K562 (cell line): ENCODE measurements at regions not wholly inside any gene's neighbourhood (a gene's known extent, or its start where the extent isn't known, plus 50 kb on each side); places are given as distances from the start of the nearest gene placed in this dataset.

Source experiments
- ATAC-seq: fragments of 200-7000 bp; cut with Tn5 transposase; 3 replicates; pipeline ENCODE4 v1.9.1; 2020; ENCODE audit warnings: moderate library complexity
- BruUV-seq: library from RNA; stranded (reverse); fragments of 400-500 nt; replicated peaks from 2 replicates; lab custom pipeline; 2021; lab: Mats Ljungman, UMichigan
- CTCF ChIA-PET: fragments of 300-600 bp; formaldehyde crosslinking; extraction: SDS; loops from one replicate; lab custom pipeline; 2021; ENCODE audit warnings: low intra/inter-chr PET ratio; lab: Yijun Ruan, JAX
- POLR2A ChIA-PET: fragments of 300-600, 350-650 bp; sonication (Branson Sonifier 250); formaldehyde crosslinking; extraction: SDS; loops from one replicate; lab custom pipeline; 2021; ENCODE audit warnings: antibody characterized with exemption, inconsistent platforms; lab: Yijun Ruan, JAX
- DNase-seq, 4 experiments: peaks; one replicate each; pipeline versions ENCODE4 v3.0.0 to v3.0.0-alpha.2; 2011 to 2018; ENCODE audit warnings: low spot score in 3 of 4, mixed read lengths in 3 of 4; ENCODE audit errors: extremely low read depth in 1 of 4
- FAIRE-seq: peaks from 2 replicates; lab custom pipeline; 2011; peaks lifted over from hg19 to GRCh38; lab: Jason Lieb, UNC
- H2AFZ ChIP-seq: 2 replicates; pipeline ENCODE4 v1.6.0; 2011; ENCODE audit warnings: low read depth, low read length, control low read depth, inconsistent platforms
- H3K27ac ChIP-seq: fragments of 200-600 bp; 3 replicates; pipeline ENCODE4 v1.8.0; 2011; ENCODE audit warnings: low read depth, mild to moderate bottlenecking, control low read depth, inconsistent platforms, low read length, moderate library complexity, mixed read lengths; ENCODE audit errors: extremely low read depth
- H3K27me3 ChIP-seq, 2 experiments: fragments of 300-600 bp in 1 of 2; 2 replicates in 1 of 2; 3 replicates in 1 of 2; pipeline versions ENCODE4 v1.6.0 to v1.8.0; 2011; ENCODE audit warnings: inconsistent platforms in 2 of 2, low read length in 2 of 2, mild to moderate bottlenecking in 1 of 2, mixed read lengths in 1 of 2, moderate library complexity in 1 of 2; ENCODE audit not compliant: control insufficient read depth in 2 of 2, insufficient read depth in 2 of 2
- H3K36me3 ChIP-seq: fragments of 300-600 bp; 3 replicates; pipeline ENCODE4 v1.8.0; 2011; ENCODE audit warnings: mild to moderate bottlenecking, low read length, inconsistent platforms; ENCODE audit not compliant: control insufficient read depth, insufficient read depth
- H3K4me1 ChIP-seq, 2 experiments: fragments of 200-600 bp in 1 of 2; replicated peaks in 1 of 2; 2 replicates in 1 of 2; 3 replicates in 1 of 2; pipeline versions ENCODE4 v1.5.1 to v1.8.0; 2011; ENCODE audit warnings: inconsistent platforms in 2 of 2, low read length in 2 of 2, mild to moderate bottlenecking in 1 of 2, mixed read lengths in 1 of 2, moderate library complexity in 1 of 2; ENCODE audit not compliant: control insufficient read depth in 2 of 2, insufficient read depth in 2 of 2
- H3K4me2 ChIP-seq: 2 replicates; pipeline ENCODE4 v1.6.1; 2011; ENCODE audit warnings: low read length, control low read depth, inconsistent platforms, mixed read lengths; ENCODE audit not compliant: insufficient read depth
- H3K4me3 ChIP-seq: fragments of 200-600 bp; sonication (generic), shearing (Covaris generic); 2 replicates; pipeline ENCODE4 v1.5.1; 2016; ENCODE audit warnings: control low read depth, inconsistent platforms
- H3K79me2 ChIP-seq: fragments of 200-600 bp; 3 replicates; pipeline ENCODE4 v1.8.0; 2011; ENCODE audit warnings: low read length, inconsistent platforms; ENCODE audit not compliant: control insufficient read depth, insufficient read depth
- H3K9ac ChIP-seq, 2 experiments: 2 replicates each; pipeline versions ENCODE4 v1.6.0 to v1.6.1; 2011; ENCODE audit warnings: low read depth in 2 of 2, low read length in 2 of 2, control low read depth in 1 of 2, inconsistent platforms in 1 of 2, mild to moderate bottlenecking in 1 of 2, mixed read lengths in 1 of 2; ENCODE audit not compliant: insufficient read depth in 1 of 2
- H3K9me1 ChIP-seq: one replicate; pipeline ENCODE4 v1.6.0; 2011; ENCODE audit warnings: inconsistent platforms, mild to moderate bottlenecking, low read length, moderate library complexity; ENCODE audit not compliant: control insufficient read depth, insufficient read depth
- H3K9me3 ChIP-seq: replicated peaks from 2 replicates; pipeline ENCODE4 v1.5.1; 2011; ENCODE audit warnings: low read depth, low read length, inconsistent platforms; ENCODE audit not compliant: control insufficient read depth, insufficient read depth
- H4K20me1 ChIP-seq: replicated peaks from 2 replicates; pipeline ENCODE4 v1.6.1; 2011; ENCODE audit warnings: low read length, inconsistent platforms, mixed read lengths; ENCODE audit not compliant: control insufficient read depth, insufficient read depth
- BCOR ChIP-seq: fragments of 450-650 bp; IDR thresholded peaks from 2 replicates; pipeline ENCODE4 v1.6.1; 2016
- DIDO1 ChIP-seq: fragments of 450-650 bp; IDR thresholded peaks from 2 replicates; pipeline ENCODE4 v1.6.1; 2016; ENCODE audit warnings: low read depth, missing biosample characterization, missing genetic modification characterization
- HDAC6 ChIP-seq: IDR thresholded peaks from 2 replicates; pipeline ENCODE4 v1.6.1; 2012; ENCODE audit warnings: low read depth, mild to moderate bottlenecking, control low read depth, inconsistent platforms, low read length, moderate library complexity
- NR2C1 ChIP-seq, 2 experiments: fragments of 450-650 bp; IDR thresholded peaks; 2 replicates each; pipeline ENCODE4 v1.6.1; 2017; ENCODE audit warnings: mild to moderate bottlenecking in 2 of 2, antibody characterized with exemption in 1 of 2, inconsistent platforms in 1 of 2, missing compliant biosample characterization in 1 of 2, missing genetic modification characterization in 1 of 2
- PHB ChIP-seq: fragments of 250-450 bp; sonication (Bioruptor Pico); IDR thresholded peaks from 2 replicates; pipeline ENCODE4 v1.5.0; 2021
- PTTG1 ChIP-seq: fragments of 450-650 bp; IDR thresholded peaks from 2 replicates; pipeline ENCODE4 v1.6.1; 2016; ENCODE audit warnings: low read depth, mild to moderate bottlenecking, missing genetic modification characterization, missing compliant biosample characterization
- RBM34 ChIP-seq: fragments of 200-400 bp; formaldehyde crosslinking; IDR thresholded peaks from 2 replicates; pipeline ENCODE4 v1.6.1; 2018; ENCODE audit warnings: low read length, borderline replicate concordance; ENCODE audit not compliant: insufficient read depth
- RFX1 ChIP-seq: fragments of 450-650 bp; IDR thresholded peaks from 2 replicates; pipeline ENCODE4 v1.6.1; 2016; ENCODE audit warnings: mild to moderate bottlenecking, moderate library complexity
- TAF15 ChIP-seq: fragments of 200-400 bp; formaldehyde crosslinking; IDR thresholded peaks from 2 replicates; pipeline ENCODE4 v1.6.1; 2017; ENCODE audit warnings: mild to moderate bottlenecking, low read depth, low read length, moderate library complexity
- TRIM28 ChIP-seq: fragments of 450-650 bp; IDR thresholded peaks from 2 replicates; pipeline ENCODE4 v1.6.1; 2017
- ZFP36 ChIP-seq: fragments of 150-350 bp; IDR thresholded peaks from 2 replicates; pipeline ENCODE4 v1.6.1; 2018; ENCODE audit warnings: low read length, low read depth; ENCODE audit not compliant: partially characterized antibody
- ZNF124 ChIP-seq: sonication (generic); formaldehyde crosslinking; IDR thresholded peaks from 2 replicates; pipeline ENCODE4 v1.8.1; 2022; ENCODE audit warnings: missing genetic modification reagents
- ZNF707 ChIP-seq: fragments of 250-450 bp; sonication (Bioruptor Pico); conservative IDR thresholded peaks from 2 replicates; pipeline ENCODE4 v1.8.0; 2022; ENCODE audit warnings: inconsistent platforms, mild to moderate bottlenecking, moderate library complexity
- ZNF75A ChIP-seq: fragments of 450-650 bp; formaldehyde crosslinking; IDR thresholded peaks from 2 replicates; pipeline ENCODE4 v1.4.0; 2020; ENCODE audit warnings: mild to moderate bottlenecking
- ZZZ3 ChIP-seq: fragments of 450-650 bp; IDR thresholded peaks from 2 replicates; pipeline ENCODE4 v1.6.1; 2016; ENCODE audit warnings: antibody characterized with exemption, mild to moderate bottlenecking, moderate library complexity
- WGBS: fragments of 100-300 bp; shearing (Covaris generic); methylation state at CpG from one replicate; pipeline ENCODE4 v1.1.6; 2016; ENCODE audit warnings: low coverage, mixed read lengths; ENCODE audit not compliant: insufficient coverage; ENCODE audit errors: missing lambda C conversion rate; 5-methylcytosine and 5-hydroxymethylcytosine counted together
- in situ Hi-C: fragments of 300-500 bp; cut with MboI; formaldehyde crosslinking; loops from 4 replicates; pipeline ENCODE4 v1.15.0; 2018; ENCODE audit warnings: inconsistent platforms, mixed read lengths
- intact Hi-C: fragments of 100-400 bp; cut with micrococcal nuclease; formaldehyde crosslinking; loops from 2 replicates; pipeline ENCODE4 v1.14.2; 2022
- TF ChIP-seq, protein P1 (sequence below): fragments of 250-450 bp; sonication (Bioruptor Pico); IDR thresholded peaks from 2 replicates; pipeline ENCODE4 v1.5.1; 2021; ENCODE audit warnings: mild to moderate bottlenecking
- TF ChIP-seq, protein P2 (sequence below): fragments of 250-450 bp; sonication (Bioruptor Pico); IDR thresholded peaks from 2 replicates; pipeline ENCODE4 v1.5.0; 2021; ENCODE audit warnings: mild to moderate bottlenecking, moderate library complexity
- TF ChIP-seq, protein P3 (sequence below): fragments of 450-650 bp; conservative IDR thresholded peaks from 2 replicates; pipeline ENCODE4 v1.6.1; 2016; ENCODE audit warnings: missing genetic modification characterization, low read depth, mild to moderate bottlenecking, control low read depth, missing compliant biosample characterization

DNA sequence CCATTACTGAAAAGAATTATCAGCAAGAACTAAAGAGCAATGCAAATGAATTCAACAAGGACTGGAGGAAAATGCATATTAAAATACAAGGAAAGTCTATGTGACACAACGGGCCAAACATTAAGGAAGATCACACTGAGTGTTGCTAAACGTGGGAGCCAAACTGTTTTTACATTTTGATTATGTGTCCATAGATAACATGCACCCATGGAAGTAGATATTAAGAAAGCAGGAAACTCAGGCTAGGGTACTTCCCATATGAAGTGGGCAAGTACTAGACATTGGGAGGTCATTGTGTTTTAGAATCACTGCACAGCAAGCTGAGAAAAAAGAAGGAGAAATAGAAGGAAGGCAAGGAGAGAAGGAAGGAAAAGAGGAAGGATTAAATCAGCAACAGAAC is 161.8 kb downstream of the KCTD12 start:
- ChIA-PET POLR2A (interaction anchor here (1.2 kb wide), 1 partner anchor 10 kb away, joined by 3 read pairs; no protein-coding TSS in a partner anchor), CTCF (no interaction called here)
- ATAC-seq (no peak), FAIRE-seq (no peak), DNase-seq (no peak)
- no peaks in the 10 kb centered on the region for H3K27me3 ChIP-seq
- H3K9me3 ChIP-seq, result no peaks in the 10 kb centered on the region
- in situ Hi-C loops (no loop called here), intact Hi-C loops (no loop called here)
- no peak overlapping the region for H3K4me2 ChIP-seq
- H3K9me1 ChIP-seq, result no peaks in the 10 kb centered on the region
- no peaks in the 10 kb centered on the region for H3K36me3 ChIP-seq
- no peaks in the 10 kb centered on the region for H3K79me2 ChIP-seq
- BruUV-seq, result no TSS peak
- WGBS, result 0% methylated on average over 2 of the region's 2 CpGs
- H2AFZ ChIP-seq, result no peak overlapping the region
- H3K4me3 ChIP-seq, result no peak overlapping the region
- H3K27ac ChIP-seq, result no peak overlapping the region
- no peaks in the 10 kb centered on the region for H3K4me1 ChIP-seq
- no peaks in the 10 kb centered on the region for H4K20me1 ChIP-seq
- no peak overlapping the region for H3K9ac ChIP-seq
- TF ChIP-seq BCOR (no peak), DIDO1 (tag) (no peak), ZZZ3 (no peak), PTTG1 (tag) (no peak), PHB (CRISPR knock-in tag) (no peak), ZNF707 (CRISPR knock-in tag) (no peak), ZFP36 (no peak), RBM34 (no peak), ZNF75A (CRISPR knock-in tag) (no peak), TAF15 (no peak), RFX1 (no peak), NR2C1 (IDR thresholded peaks at IDR 0.05) (no peak), NR2C1 (tag; IDR thresholded peaks at IDR 0.05) (no peak), HDAC6 (no peak), ZNF124 (CRISPR knock-in tag) (no peak), TRIM28 (no peak)
- TF ChIP-seq, protein P1, sequence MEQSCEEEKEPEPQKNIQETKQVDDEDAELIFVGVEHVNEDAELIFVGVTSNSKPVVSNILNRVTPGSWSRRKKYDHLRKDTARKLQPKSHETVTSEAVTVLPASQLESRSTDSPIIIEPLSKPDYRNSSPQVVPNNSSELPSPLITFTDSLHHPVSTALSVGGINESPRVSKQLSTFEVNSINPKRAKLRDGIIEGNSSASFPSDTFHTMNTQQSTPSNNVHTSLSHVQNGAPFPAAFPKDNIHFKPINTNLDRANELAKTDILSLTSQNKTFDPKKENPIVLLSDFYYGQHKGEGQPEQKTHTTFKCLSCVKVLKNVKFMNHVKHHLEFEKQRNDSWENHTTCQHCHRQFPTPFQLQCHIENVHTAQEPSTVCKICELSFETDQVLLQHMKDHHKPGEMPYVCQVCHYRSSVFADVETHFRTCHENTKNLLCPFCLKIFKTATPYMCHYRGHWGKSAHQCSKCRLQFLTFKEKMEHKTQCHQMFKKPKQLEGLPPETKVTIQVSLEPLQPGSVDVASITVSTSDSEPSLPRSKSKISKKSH (CRISPR knock-in tag), result no peak
- TF ChIP-seq, protein P2, sequence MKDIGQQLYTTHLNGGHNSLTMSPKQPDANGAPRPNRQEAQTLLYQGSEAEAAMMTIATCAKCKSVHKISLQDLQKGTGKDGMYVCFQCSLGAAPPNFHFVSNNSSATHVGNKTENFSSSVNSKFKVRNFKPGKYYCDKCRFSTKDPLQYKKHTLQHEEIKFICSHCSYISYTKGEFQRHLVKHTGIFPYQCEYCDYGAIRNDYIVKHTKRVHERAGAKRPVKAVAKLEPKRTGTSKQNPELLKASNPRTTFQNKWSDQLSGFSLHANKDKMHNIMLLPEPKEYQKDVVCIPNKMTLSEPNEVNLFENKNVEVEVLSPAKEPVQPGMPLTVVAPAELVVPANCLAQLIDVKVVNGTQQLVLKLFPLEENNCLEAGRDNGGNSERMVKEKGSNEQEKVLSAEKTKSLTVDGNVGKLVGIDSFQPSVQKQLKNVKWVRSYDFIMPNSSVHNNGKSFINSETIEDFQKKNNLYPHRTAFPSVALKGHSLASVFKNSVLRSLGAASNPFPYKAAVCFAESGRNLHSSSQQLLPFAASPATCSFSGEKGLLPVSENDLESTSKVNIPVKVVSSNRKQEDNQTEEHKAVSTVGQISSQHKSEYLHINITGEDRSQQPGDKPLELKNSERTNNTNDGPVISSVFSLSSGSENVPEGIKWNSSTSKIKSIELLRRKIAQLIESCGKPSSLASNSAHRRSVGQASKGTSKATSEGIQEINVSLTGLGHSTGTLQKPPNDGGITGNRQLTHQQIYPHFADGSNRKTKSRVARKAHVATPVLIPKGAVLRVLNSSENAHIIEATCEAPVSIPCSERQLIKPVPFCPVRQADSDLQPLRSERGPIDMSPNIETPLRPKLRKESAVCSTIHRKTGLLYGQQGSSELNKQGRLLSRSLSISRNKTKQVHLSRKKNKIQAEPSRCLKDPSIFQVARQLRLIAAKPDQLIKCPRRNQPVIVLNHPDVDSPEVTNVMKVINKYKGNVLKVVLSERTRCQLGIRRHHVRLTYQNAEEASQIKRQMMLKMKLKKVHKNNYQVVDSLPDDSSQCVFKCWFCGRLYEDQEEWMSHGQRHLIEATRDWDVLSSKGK (CRISPR knock-in tag), result no peak
- TF ChIP-seq, protein P3, sequence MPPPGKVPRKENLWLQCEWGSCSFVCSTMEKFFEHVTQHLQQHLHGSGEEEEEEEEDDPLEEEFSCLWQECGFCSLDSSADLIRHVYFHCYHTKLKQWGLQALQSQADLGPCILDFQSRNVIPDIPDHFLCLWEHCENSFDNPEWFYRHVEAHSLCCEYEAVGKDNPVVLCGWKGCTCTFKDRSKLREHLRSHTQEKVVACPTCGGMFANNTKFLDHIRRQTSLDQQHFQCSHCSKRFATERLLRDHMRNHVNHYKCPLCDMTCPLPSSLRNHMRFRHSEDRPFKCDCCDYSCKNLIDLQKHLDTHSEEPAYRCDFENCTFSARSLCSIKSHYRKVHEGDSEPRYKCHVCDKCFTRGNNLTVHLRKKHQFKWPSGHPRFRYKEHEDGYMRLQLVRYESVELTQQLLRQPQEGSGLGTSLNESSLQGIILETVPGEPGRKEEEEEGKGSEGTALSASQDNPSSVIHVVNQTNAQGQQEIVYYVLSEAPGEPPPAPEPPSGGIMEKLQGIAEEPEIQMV (tag), result no peak
